WERI-Rb-1 (cell line): ENCODE measurements at regions not wholly inside any gene's neighbourhood (a gene's known extent, or its start where the extent isn't known, plus 50 kb on each side); places are given as distances from the start of the nearest gene placed in this dataset.

Experiments
- DNase-seq: peaks from one replicate; pipeline ENCODE4 v3.0.0-alpha.2; 2020
- H3K27ac ChIP-seq: fragments of 250-450 bp; sonication (Bioruptor Pico); 2 replicates; pipeline ENCODE4 v1.5.1; 2020; ENCODE audit warnings: mild to moderate bottlenecking, moderate library complexity
- H3K27me3 ChIP-seq: fragments of 250-450 bp; sonication (Bioruptor Pico); 2 replicates; pipeline ENCODE4 v1.5.1; 2021; ENCODE audit warnings: mild to moderate bottlenecking, low read depth, moderate library complexity; ENCODE audit not compliant: insufficient read depth, severe bottlenecking
- H3K36me3 ChIP-seq: fragments of 250-450 bp; sonication (Bioruptor Pico); 2 replicates; pipeline ENCODE4 v1.5.1; 2020; ENCODE audit warnings: mild to moderate bottlenecking, moderate library complexity
- H3K4me3 ChIP-seq: 2 replicates; pipeline ENCODE4 v1.5.1; 2011; ENCODE audit warnings: low read depth, mild to moderate bottlenecking, control low read depth, low read length
- H3K9me3 ChIP-seq: fragments of 250-450 bp; sonication (Bioruptor Pico); 2 replicates; pipeline ENCODE4 v1.5.1; 2021; ENCODE audit warnings: mild to moderate bottlenecking, moderate library complexity; ENCODE audit not compliant: severe bottlenecking
- CTCF ChIP-seq: IDR thresholded peaks from 2 replicates; pipeline ENCODE4 v1.5.1; 2011; ENCODE audit warnings: low read depth, mild to moderate bottlenecking, control low read depth, inconsistent platforms, low read length

GRCh38 chr10:2128991-2129390 lies 391.7 kb upstream of the ADARB2 start:
- Histone ChIP-seq H3K36me3 (no peaks in the 10 kb centered on the region), H3K4me3 (no peak overlapping the region), H3K9me3 (no peaks in the 10 kb centered on the region), H3K27ac (no peak overlapping the region), H3K27me3 (no peaks in the 10 kb centered on the region)
- TF ChIP-seq CTCF = no peak
- DNase-seq = no peak

GRCh38 chr10:2124135-2124534 lies 386.8 kb upstream of the ADARB2 start:
- Histone ChIP-seq H3K4me3 (no peak overlapping the region), H3K36me3 (no peaks in the 10 kb centered on the region), H3K27ac (no peak overlapping the region), H3K27me3 (no peaks in the 10 kb centered on the region), H3K9me3 (no peaks in the 10 kb centered on the region)
- no peak for TF ChIP-seq CTCF
- peak; percentile 7 for DNase-seq

- Histone ChIP-seq H3K4me3 (no peak overlapping the region), H3K9me3 (no peaks in the 10 kb centered on the region), H3K27me3 (no peaks in the 10 kb centered on the region), H3K27ac (no peak overlapping the region), H3K36me3 (no peaks in the 10 kb centered on the region)
- TF ChIP-seq CTCF = no peak
- no peak for DNase-seq
Observed at GRCh38 chr10:2122431-2123124, 385.3 kb upstream of the ADARB2 start.

GRCh38 chr10:2121929-2122328 lies 384.6 kb upstream of the ADARB2 start:
- no peak for DNase-seq
- no peak overlapping the region for H3K27ac ChIP-seq
- no peak for TF ChIP-seq CTCF
- H3K9me3 ChIP-seq = no peaks in the 10 kb centered on the region
- no peaks in the 10 kb centered on the region for H3K27me3 ChIP-seq
- no peaks in the 10 kb centered on the region for H3K36me3 ChIP-seq
- H3K4me3 ChIP-seq = no peak overlapping the region

- no peak for TF ChIP-seq CTCF
- no peaks in the 10 kb centered on the region for H3K36me3 ChIP-seq
- DNase-seq = no peak
- H3K27me3 ChIP-seq = no peaks in the 10 kb centered on the region
- no peaks in the 10 kb centered on the region for H3K9me3 ChIP-seq
- no peak overlapping the region for H3K4me3 ChIP-seq
- H3K27ac ChIP-seq = no peak overlapping the region
Observed at GRCh38 chr10:2121315-2121714, 384.0 kb upstream of the ADARB2 start.

GRCh38 chr10:2120746-2121145 lies 383.4 kb upstream of the ADARB2 start:
- H3K4me3 ChIP-seq = no peak overlapping the region
- no peak for TF ChIP-seq CTCF
- no peak overlapping the region for H3K27ac ChIP-seq
- H3K9me3 ChIP-seq = no peaks in the 10 kb centered on the region
- no peaks in the 10 kb centered on the region for H3K36me3 ChIP-seq
- DNase-seq = no peak
- no peaks in the 10 kb centered on the region for H3K27me3 ChIP-seq
